GM18873 (cell line): ENCODE measurements at regions not wholly inside any gene's neighbourhood (a gene's known extent, or its start where the extent isn't known, plus 50 kb on each side); places are given as distances from the start of the nearest gene placed in this dataset.
"Not testable (repeated sequence)": the region's sequence is repeated elsewhere in the genome, so short reads cannot be mapped to it uniquely, and the experiment has no call there.

Experiments
- ATAC-seq: cut with Tn5 transposase; IDR thresholded peaks from one replicate; pipeline ENCODE4 v1.9.1; 2021; ENCODE audit warnings: mild to moderate bottlenecking, moderate library complexity, moderate number of reproducible peaks; ENCODE audit not compliant: unreplicated experiment, low FRiP score

DNA sequence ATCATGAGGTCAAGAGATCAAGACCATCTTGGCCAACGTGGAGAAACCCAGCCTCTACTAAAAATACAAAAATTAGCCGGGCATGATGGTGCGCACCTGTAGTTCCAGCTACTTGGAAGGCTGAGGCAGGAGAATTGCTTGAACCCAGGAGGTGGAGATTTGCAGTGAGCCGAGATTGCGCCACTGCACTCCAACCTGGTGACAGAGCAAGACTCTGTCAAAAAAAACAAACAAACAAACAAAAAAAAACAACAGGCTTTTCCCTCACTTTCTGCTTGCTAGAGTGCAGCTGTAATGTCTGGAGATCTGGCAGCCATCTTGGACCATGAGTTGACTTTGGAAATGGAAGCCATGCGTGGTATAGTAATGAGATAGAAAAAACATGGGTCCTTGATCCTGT lies 101.1 kb upstream of the SHB start:
- ATAC-seq, result not testable (repeated sequence)

DNA sequence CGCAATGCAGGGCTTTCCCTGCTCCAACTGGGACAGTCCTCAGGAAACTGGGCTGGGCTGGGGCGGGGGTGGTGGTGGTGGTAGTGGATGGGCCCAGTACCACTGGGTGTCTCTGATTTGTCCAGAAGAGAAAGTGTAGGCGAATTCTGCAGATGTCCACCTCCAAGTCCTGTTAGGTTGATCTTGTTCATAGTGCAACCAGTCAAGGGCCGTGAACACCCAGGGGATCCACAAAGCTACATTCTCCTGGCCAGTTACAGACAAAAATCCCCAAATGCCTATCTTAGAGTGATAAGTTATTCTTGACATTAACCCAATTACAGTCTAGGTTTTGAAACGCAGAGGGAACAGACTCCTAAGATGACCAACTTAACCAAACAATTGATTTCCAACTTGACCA lies 97.5 kb upstream of the SHB start:
- ATAC-seq, result no peak

DNA sequence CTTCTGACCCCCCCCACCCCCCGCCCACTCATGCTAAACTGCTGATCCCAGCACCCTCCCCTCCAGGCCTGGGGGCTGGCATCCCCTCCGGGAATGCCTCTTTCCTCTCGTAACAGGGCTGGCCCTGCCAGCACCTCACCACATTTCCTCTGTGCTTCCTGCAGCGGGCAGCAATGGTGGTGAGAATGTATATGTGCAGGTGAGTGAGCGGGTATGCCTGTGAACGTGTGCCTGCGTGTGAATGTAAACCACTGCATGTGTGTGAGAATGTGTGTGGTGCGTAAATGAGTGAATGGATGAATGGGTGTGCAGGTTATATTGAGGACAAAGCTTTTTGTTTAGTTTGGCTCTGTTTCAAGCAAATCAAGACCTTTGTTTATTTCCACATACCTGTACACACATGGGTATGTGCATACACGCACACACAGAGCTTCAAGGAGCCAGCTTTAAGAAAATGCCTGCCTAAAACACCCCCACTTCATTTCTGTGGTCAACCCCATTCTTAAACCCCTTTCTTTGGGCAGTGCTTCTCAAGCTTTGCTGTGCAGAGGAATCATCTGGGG lies 95.7 kb upstream of the SHB start:
- no peak for ATAC-seq

DNA sequence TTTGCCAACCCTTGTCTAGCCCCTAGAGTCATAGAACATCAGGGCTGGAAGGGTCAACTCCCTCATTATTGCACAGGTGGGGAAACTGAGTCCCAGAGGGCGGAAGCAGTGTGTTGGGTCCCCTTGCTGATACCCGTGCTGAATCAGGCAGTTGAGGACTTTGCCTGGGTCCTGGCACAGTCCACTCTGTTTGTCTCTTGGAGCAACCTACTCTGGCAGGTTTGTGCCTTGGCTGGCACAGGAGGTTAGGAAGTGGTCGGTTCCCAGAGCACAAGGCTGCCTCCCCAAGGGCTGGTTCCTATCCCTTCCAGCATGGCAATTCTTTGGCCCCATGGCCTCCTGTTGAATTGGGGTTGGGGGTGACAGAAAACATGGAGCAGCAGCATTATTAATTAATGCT lies 94.5 kb upstream of the SHB start:
- ATAC-seq, result no peak

DNA sequence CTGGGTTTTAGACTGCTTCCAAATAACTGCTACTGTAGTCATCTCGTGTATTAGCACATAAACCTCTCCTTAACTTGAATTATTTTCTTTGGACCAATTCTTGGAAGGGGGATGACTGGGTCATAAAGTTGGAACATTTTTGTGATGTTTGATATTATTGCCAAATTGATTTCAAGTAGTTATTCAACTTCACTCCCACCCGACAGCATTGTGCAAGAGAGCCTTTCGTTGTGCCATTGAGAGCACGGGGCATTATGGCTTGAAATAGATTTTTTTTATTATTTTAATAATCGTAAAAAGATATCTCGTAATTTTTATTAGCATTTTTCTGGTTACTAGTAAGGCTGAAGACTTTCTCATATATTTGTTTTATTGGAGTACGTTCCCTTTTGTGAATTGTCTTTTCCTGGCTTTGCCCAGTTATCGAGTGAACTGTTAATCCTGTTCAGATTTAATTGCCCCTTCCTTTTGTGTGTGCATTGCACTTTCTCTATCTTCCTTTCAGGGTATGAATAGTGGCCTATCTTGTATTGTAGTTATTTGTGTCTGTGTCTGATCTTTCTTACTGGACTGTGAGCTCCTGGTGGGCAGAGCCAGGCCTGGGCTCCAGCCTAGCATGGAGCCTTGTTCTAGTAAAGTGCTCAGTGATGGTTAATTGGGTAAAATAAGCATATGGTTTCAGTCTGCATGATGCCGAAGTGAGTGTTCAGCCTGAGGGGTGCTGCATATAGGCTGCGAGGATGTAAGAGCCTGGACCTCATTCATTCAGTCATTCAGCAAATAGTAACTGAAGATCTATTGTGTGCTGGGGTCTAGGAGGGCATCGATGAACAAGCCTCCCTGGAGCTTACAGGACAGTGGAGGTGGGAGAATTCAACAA lies 93.5 kb upstream of the SHB start:
- no peak for ATAC-seq

DNA sequence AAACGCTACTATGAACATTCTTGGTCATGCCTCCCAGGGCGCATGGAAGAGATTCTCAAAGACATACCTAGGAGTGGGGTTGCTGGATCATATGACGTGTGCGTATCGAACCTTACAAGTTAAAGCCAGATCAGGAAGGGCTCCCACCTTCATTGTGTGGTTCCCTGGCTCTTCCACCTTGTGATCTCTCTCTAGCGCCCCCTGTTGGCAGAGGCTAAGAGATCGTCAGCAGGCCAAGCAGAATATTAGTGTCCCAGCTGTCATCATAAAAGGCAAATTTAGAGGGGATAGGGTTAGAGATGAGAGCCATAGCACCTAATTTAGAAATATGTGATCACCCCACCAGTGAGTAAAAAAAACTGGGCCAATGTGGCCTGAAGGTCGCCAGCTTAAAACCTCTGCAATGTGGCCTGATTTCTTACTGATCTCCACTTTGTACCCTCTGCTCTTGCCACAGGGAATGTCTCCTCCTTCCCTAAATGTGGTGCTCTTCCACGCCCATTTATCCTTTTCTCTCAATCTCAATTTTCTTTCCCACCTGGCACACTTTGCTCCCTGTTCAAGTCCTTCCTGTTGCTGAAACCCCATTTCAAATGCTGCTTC lies 91.7 kb upstream of the SHB start:
- ATAC-seq, result no peak

DNA sequence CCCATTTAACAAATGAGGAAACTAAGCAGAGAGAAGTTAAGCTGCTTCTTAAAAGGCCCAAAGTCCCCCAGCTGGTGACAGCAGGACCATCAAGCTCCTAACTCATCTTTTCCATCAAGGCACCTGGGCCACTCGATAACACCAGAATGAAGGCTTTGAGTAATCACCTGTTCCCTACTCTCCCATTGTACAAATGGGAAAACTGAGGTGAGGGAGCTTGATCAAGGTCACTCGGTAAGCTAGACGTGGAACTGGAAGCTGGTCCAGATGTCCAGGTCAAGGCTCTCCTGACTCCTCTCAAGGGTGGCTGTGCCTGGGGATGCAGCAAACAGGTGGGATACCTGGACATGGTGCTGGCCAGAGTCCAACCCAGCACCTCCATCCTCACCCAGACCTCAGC lies 90.6 kb upstream of the SHB start:
- no peak for ATAC-seq

DNA sequence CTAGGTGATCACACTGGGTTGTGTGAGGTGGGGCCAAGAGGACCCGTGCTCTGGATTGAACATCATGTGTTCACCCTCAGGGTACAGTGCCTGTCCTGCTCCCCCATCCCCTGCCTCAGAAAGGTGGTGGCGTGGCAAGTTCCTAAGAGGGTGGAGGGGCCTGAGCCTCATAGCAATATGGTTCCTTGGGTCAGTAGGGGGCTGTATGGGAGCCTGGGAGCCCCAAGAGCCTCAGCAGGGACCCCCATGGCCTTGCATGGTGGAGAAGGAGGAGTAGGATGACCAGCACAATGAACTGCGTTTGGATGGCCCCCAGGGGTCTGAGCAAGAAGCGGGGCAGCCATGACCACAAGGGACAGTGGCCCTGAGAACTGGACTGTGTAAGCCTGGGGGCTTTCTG lies 89.6 kb upstream of the SHB start:
- ATAC-seq, result no peak

DNA sequence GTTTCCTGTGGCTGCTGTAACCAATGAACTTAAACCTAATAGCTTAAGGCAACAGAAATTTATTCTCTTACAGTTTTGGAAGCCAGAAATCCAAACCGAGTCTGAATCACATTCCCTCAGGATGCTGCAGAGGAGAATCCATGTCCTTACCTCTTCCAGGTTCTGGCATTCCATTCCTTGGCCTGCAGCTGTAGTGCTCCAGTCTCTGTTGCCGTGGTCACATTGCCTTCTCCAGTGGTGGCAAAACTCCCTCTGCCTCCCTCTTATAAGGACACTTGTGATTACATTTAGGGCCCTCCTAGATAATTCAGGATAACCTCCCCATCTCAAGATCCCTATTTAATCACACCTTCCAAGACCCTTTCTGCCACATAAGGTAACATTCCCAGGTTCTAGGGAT lies 88.7 kb upstream of the SHB start:
- ATAC-seq, result no peak

DNA sequence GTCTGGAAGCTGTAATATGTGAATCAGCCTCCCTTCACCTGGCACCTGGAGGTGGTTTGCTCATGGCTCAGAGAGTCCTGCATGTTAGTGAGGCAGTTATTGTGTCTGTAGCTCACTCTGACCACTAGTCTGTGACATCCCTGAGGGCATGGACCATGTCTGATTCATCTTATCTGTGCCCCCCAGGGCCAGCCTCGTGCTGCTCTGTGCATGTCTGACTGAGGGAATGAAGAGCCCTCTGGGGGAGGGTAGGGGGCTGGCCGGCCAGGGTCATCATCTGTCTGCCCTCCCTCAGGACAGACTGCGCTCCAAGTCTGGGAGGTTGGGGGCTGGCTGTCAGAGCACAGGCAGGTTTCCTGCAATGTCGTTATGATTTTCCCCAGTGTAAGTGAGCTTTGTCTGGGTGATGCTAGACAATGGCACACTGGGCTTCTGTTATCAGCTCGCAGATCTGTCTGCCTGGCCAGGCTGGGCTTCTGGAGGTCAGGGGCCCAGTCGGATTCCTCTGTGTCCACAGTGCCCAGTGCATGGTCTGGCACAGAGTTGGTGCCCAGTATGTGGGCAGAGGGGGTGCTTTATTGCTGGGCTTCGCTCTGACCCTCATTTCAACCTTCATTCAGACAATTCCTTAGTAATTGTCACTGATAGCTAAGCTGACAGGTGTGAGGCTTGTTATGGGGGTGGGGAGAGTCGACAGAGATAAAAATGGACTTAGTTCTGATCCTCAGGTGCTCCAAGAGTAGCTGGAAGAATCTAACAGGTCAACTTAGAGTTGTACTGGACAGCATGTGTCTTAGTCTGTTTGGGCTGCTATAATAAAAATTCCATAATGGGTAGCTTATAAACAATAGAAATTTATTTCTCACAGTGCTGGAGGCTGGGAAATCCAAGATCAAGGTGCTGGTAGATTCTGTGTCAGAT lies 85.7 kb upstream of the SHB start:
- ATAC-seq, result no peak

DNA sequence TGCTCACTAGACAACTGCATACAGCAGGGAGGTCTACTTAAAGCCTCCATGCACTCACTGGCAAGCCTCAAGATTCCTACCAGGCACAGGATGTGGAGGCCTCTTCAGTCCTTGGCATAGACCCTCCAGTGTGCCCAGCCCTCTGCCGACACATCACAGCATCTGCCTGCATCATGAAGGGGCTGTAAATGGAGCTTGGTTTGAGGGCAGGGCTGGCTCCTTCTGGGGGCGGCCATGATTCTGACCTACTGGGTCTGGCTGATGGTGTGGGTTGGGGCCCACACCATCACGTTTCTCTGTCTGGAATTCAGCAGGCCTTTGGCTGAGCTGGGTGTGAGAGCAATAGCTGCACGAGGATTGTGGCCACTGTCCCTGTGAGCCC lies 84.9 kb upstream of the SHB start:
- ATAC-seq, result no peak

DNA sequence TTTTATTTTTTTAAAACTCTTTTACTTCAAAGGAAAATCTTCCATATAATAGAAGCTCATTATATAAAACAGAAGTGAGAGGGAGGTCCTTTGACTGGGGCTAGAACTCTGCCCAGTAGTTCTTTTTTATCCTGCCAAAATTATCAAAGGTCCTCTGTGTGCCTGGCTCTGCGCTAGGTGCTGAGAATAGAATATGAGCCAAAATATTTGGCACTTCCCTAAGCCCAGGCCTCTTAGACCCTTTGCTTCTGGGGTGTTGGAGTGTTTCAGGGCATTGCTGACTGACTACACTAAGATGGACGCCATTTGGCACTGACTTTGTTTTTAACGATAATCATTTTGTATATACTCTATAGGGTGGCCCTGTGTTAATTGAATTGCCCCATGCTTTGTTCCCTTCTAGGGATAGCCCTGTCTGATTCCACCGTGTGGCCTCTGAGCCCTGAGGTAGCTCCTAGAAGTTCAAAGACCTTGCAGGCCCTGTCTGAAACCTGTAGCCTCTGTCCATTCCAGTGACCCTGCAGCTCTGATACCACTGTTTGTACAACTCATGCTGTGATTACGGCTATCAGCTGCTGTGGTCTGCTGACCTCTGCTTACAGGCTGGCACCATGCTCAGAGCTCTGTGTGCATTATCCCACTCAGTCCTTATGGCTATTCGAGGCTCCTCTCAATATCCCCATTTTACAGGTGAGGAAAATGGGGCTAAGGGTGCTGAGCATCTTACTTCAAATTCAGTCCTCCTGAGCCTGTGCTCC lies 84.3 kb upstream of the SHB start:
- ATAC-seq, result no peak

DNA sequence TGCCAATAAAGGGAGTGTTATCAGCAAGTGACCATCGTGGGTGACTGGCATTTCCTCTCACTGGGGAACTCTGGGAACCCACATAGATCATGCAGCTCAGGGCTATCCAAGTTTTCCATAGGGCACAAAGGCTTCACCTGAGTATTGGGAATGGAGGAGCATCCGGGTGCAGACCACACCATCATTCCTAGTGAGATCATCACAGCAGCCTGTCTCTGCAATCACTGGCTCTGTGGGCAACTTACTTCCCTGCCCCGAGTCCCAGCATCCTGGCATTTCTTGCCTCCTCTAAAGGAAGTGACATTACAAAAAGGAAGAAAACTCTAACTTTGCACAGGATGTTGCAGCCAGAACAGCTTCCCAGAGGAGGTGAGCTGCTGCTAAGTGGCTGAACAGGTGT lies 80.6 kb upstream of the SHB start:
- ATAC-seq, result no peak

DNA sequence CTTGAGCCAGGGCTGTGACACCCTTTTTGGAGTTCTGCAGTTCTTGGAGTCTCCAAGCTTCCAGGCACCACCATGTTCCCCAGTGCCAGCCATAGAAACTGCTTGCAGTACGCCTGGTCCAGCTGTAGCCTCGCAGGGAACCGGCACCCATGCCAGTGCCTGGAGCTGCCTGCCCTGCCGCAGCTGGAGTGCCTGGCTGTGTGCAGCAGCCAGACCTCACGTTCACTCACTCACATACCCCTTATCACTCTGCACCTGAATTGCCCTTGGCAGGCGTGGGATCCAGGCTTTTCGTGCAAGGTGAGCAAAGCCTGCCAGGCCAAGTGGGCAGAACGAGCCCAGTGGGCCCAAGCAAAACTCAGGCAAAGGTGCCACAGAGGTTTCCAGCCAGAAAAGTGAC lies 77.8 kb upstream of the SHB start:
- no peak for ATAC-seq

DNA sequence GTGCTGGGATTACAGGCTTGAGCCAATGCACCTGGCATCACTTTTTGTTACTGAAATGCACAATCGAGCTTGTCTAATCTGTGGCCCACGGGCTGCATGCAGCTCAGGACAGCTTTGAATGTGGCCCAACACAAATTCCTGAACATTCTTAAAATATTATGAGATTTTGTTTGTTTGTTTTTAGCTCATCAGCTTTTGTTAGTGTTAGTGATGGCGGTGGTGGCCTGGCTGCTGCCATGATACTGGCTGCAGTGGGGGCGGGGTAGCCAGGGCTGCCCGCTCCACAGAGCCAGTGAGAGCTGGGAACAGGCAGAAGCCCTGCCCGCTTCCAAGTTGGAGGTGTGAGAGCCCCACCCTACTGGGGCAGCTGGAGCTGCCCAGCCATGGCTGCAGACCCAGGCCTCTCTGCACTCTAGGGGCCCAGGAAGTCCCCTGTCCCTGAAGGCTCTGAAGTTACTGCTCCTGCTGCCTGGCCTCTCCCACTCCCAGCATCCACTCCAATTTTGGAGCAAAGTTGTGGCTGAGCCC lies 76.6 kb upstream of the SHB start:
- no peak for ATAC-seq

DNA sequence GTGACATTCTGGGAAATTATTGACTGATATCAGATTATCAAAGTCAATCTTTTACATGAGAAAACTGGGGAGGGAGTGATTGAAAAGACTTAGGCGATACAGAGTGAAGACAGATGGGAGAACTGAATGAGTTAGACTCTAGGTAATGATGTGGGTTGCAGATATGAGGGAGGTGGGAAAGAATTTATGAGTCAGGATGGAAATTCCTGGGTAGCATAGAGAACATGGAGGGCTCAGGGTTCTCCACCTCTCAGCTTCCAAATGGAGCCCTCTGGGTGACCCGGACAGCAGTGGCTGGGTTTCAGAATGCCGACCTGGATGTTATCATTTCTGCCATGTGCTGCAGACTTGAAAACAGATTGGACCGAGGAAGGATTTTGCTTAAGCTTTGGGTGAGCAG lies 75.4 kb upstream of the SHB start:
- no peak for ATAC-seq

DNA sequence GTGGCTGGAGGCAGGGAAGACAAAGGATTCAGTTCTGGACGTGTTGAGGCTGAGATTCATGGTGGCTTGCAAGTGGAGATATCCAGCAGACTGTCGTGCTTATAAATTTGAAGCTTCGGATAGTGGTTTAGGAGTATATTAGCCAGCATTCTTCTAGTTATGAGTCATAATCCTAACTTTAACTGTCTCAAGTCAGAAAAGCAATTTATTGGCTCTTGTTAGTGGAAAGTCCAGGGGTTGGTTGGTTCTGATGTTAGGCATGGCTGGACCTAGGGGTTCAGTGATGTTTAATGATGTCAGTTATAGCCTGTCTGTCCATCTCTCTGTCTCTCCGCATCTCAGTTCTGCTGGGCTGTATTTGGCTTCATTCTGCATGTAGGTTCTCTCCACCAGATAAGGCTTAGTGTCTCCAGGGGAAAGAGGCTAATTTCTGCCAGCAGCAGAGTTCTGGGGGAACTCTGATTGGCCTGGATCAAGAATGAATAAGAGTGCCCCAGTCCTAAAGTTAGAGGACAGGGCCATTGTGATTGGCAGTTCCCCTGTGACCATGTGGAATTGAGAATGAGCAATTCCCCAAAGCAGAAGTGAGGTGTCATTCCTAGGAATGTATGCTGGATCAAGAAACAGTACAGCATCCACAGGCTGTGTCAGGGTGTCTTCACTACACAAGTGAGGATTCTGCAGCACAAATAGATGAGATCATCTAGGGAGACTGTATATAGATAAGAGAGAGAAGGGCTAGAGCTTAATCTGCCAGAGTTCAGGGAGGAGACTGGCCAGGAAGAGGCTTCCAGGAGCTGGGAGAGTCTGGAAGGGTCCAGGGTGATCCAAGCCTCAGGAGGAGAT lies 72.9 kb upstream of the SHB start:
- ATAC-seq, result no peak

DNA sequence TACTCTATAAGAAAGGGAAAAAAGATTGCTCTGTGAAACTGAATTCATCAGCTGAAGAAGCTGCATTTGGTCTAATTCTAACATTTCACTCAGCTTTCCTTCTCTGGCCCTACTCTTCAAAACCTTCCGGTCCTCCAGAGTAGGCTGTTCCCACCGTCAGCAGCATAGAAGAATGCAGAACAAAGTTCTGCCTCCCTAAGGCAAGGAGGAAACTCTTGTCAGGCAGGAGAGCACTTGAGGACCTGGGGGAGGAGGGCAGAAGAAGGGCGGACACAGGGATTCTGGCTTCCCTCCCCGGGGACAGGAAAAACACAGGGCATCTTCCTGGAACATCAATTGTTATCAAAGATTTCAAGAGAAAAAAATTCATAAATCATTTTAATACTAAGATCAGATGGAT lies 69.2 kb upstream of the SHB start:
- ATAC-seq, result no peak

DNA sequence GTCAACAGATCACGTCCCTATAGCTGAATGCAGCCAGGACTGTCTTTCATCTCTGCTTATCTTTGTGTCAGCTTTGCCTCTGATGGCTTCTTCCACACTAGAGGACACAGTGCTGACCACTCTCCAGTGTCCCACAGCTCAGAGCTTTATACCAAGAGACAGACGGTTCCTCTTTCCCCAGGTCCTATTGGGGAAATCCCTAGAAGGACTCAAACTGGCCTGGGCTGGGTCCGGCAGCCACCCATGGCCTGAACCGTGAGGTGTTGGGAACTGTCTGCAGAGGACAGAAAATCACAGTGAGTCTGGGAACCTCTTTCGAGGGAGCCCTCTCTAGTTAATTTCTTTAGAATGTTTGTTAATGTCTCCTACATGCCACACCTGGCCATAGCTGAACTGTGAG lies 68.3 kb upstream of the SHB start:
- ATAC-seq, result no peak
